ENCODE measurements at regions not wholly inside any gene's neighbourhood (a gene's known extent, or its start where the extent isn't known, plus 50 kb on each side); places are given as distances from the start of the nearest gene placed in this dataset.

- Histone ChIP-seq H3F3A (replicated peaks; ENCODE audit: insufficient read depth) (no peaks in the 10 kb centered on the region), H3K9ac (no peak overlapping the region), H4K20me1 (ENCODE audit: insufficient read depth) (no peaks in the 10 kb centered on the region), H3K9me3 (no peaks in the 10 kb centered on the region; the same call in 1 of the 2 replicates), H3K36me3 (replicated peaks in 1 of 2; ENCODE audit: control insufficient read depth in 1 of 2, insufficient read depth in 2 of 2, low read length in 1 of 2) (no peaks in the 10 kb centered on the region), H3K9me2 (no peaks in the 10 kb centered on the region), H3K4me3 (ENCODE audit: low read depth in 2 of 2, low read length in 1 of 2) (no peak overlapping the region), H3K4me2 (no peak overlapping the region), H3K79me2 (ENCODE audit: insufficient read depth) (no peaks in the 10 kb centered on the region), H3K27ac (ENCODE audit: low read depth in 2 of 2, low read length in 1 of 2) (no peak overlapping the region), H3K4me1 (ENCODE audit: control insufficient read depth in 1 of 2, insufficient read depth in 2 of 2, low read depth in 1 of 2, low read length in 1 of 2) (peaks cover 0 to 9% of the 10 kb centered on the region in 2 experiments; a peak in 1 of 4 replicates), H2AFZ (ENCODE audit: low read depth) (no peak overlapping the region), H3K27me3 (ENCODE audit: insufficient read depth) (no peaks in the 10 kb centered on the region)
- WGBS (ENCODE audit: low lambda C conversion rate): 92% methylated on average over 2 of the region's 2 CpGs
- CTCF ChIA-PET: interaction anchor here (1.3 kb wide), 1 partner anchor 32 kb away, joined by 3 read pairs; no protein-coding TSS in a partner anchor
- POLR2A ChIA-PET: no interaction called here
- DNase-seq: no peak
- TF ChIP-seq MXI1 (IDR thresholded peaks at IDR 0.05; ENCODE audit: low read depth, low read length): no peak
- TF ChIP-seq NFIC (IDR thresholded peaks at IDR 0.05; ENCODE audit: borderline replicate concordance): no peak
Measured at GRCh38 chr10:3385487-3385886, 212.9 kb upstream of the PITRM1 start.

- TF ChIP-seq POLR2AphosphoS5 (IDR thresholded peaks at IDR 0.05; ENCODE audit: low read depth, low read length) (no peak), YY1 (IDR thresholded peaks at IDR 0.05; ENCODE audit: low read depth) (no peak), RAD21 (IDR thresholded peaks at IDR 0.05; ENCODE audit: low read length) (no peak), NFIC (IDR thresholded peaks at IDR 0.05; ENCODE audit: borderline replicate concordance) (no peak), CHD2 (IDR thresholded peaks at IDR 0.05; ENCODE audit: low read length, partially characterized antibody) (no peak), EP300 (IDR thresholded peaks at IDR 0.05; ENCODE audit: borderline replicate concordance in 1 of 2, low read depth in 1 of 2, low read length in 1 of 2) (no peak)
- Histone ChIP-seq H3K4me2 (no peak overlapping the region), H3K9me2 (no peaks in the 10 kb centered on the region), H3K36me3 (replicated peaks in 1 of 2; ENCODE audit: control insufficient read depth in 1 of 2, insufficient read depth in 2 of 2, low read length in 1 of 2) (no peaks in the 10 kb centered on the region), H3F3A (replicated peaks; ENCODE audit: insufficient read depth) (no peaks in the 10 kb centered on the region), H3K9ac (no peak overlapping the region), H3K27ac (ENCODE audit: low read depth in 2 of 2, low read length in 1 of 2) (no peak overlapping the region), H3K4me3 (ENCODE audit: low read depth in 2 of 2, low read length in 1 of 2) (no peak overlapping the region), H3K9me3 (no peaks in the 10 kb centered on the region; the same call in 1 of the 2 replicates), H3K4me1 (ENCODE audit: control insufficient read depth in 1 of 2, insufficient read depth in 2 of 2, low read depth in 1 of 2, low read length in 1 of 2) (no peaks in the 10 kb centered on the region), H4K20me1 (ENCODE audit: insufficient read depth) (no peaks in the 10 kb centered on the region), H3K27me3 (ENCODE audit: insufficient read depth) (no peaks in the 10 kb centered on the region), H3K79me2 (ENCODE audit: insufficient read depth) (no peaks in the 10 kb centered on the region), H2AFZ (ENCODE audit: low read depth) (no peak overlapping the region; the same call in 1 of the 2 replicates)
- CTCF ChIA-PET: no interaction called here
- POLR2A ChIA-PET: no interaction called here
- DNase-seq: no peak
- 57% methylated on average over 2 of the region's 2 CpGs for WGBS (ENCODE audit: low lambda C conversion rate)
Measured at GRCh38 chr10:3382092-3382491, 209.5 kb upstream of the PITRM1 start.

- Histone ChIP-seq H2AFZ (ENCODE audit: low read depth) (no peak overlapping the region), H3K27ac (ENCODE audit: low read depth in 2 of 2, low read length in 1 of 2) (no peak overlapping the region), H3K9me3 (no peaks in the 10 kb centered on the region), H3K79me2 (ENCODE audit: insufficient read depth) (no peaks in the 10 kb centered on the region), H3F3A (replicated peaks; ENCODE audit: insufficient read depth) (no peaks in the 10 kb centered on the region), H3K27me3 (ENCODE audit: insufficient read depth) (no peaks in the 10 kb centered on the region), H4K20me1 (ENCODE audit: insufficient read depth) (no peaks in the 10 kb centered on the region), H3K4me2 (no peak overlapping the region), H3K9ac (no peak overlapping the region), H3K4me1 (ENCODE audit: control insufficient read depth in 1 of 2, insufficient read depth in 2 of 2, low read depth in 1 of 2, low read length in 1 of 2) (no peaks in the 10 kb centered on the region), H3K4me3 (ENCODE audit: low read depth in 2 of 2, low read length in 1 of 2) (no peak overlapping the region), H3K36me3 (replicated peaks in 1 of 2; ENCODE audit: control insufficient read depth in 1 of 2, insufficient read depth in 2 of 2, low read length in 1 of 2) (no peaks in the 10 kb centered on the region), H3K9me2 (no peaks in the 10 kb centered on the region)
- TF ChIP-seq FOXJ3 (CRISPR knock-in tag; IDR thresholded peaks at IDR 0.05) (no peak), RFX5 (IDR thresholded peaks at IDR 0.05; ENCODE audit: low read length) (no peak), CHD2 (IDR thresholded peaks at IDR 0.05; ENCODE audit: low read length, partially characterized antibody) (no peak), CTCF (IDR thresholded peaks at IDR 0.05) (no peak), ZBTB33 (IDR thresholded peaks at IDR 0.05; ENCODE audit: borderline replicate concordance, low read depth) (no peak), ELF1 (IDR thresholded peaks at IDR 0.05) (no peak), MXI1 (IDR thresholded peaks at IDR 0.05; ENCODE audit: low read depth, low read length) (no peak), SMC3 (IDR thresholded peaks at IDR 0.05; ENCODE audit: low read depth, low read length) (no peak)
- CTCF ChIA-PET: no interaction called here
- DNase-seq: no peak
- 68% methylated on average over 7 of the region's 7 CpGs for WGBS (ENCODE audit: low lambda C conversion rate)
- POLR2A ChIA-PET: no interaction called here
Measured at GRCh38 chr10:3380406-3381050, 207.9 kb upstream of the PITRM1 start.

All from SK-N-SH (cell line).